Bone marrow (tissue), 2 donors: ENCODE measurements at regions not wholly inside any gene's neighbourhood (a gene's known extent, or its start where the extent isn't known, plus 50 kb on each side); places are given as distances from the start of the nearest gene placed in this dataset.

Source experiments
- DNase-seq, 2 donors: peaks; one replicate each; lab custom pipeline; 2025; lab: John Stamatoyannopoulos, UW

- DNase-seq, result no peak
Observed at GRCh38 chr9:113646946-113647914, 183.7 kb downstream of the RGS3 start.

DNA sequence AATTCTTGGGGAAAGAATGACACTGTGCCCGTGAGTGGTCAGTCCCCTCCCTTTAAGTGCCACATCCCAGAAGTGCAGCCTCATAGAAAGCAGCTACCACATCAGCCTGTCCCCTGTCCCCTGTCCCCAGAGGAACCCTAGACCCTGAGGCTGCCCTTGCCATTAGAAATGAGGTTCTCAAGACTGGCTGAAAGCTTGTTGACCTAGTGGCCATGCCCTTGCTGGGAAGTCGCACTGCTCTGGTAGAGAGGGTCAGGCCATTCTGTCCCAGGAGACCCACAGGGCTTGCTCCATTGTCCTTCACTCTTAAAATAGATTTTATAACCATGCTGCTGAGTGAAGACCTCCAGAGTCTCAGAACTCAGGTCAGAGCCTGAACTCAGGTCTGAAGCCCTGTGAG, 184.5 kb downstream of the RGS3 start:
- DNase-seq, result no peak

DNA sequence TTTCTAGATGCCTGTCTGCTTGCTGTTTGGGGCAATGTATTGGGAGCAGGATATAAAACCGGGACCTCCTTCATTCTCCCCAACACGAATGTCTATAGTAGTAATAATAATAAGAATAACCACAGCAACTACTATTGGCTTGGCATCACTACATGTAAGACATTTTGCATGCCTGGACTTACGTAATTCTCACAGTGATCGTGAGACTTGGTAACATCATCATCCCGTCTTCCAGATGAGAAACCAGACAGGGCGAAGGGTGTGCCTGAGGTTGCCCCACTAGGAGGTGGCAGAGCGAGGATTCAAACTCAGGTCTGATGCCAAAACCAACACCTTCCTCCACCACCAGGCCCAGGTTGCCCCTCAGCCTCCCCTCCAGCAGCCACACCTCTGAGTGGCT, 185.1 kb downstream of the RGS3 start:
- no peak for DNase-seq

- no peak for DNase-seq
Observed at GRCh38 chr9:113649054-113649453, 185.5 kb downstream of the RGS3 start.

GRCh38 chr9:113649855-113650206, 186.3 kb downstream of the RGS3 start:
- no peak for DNase-seq

DNA sequence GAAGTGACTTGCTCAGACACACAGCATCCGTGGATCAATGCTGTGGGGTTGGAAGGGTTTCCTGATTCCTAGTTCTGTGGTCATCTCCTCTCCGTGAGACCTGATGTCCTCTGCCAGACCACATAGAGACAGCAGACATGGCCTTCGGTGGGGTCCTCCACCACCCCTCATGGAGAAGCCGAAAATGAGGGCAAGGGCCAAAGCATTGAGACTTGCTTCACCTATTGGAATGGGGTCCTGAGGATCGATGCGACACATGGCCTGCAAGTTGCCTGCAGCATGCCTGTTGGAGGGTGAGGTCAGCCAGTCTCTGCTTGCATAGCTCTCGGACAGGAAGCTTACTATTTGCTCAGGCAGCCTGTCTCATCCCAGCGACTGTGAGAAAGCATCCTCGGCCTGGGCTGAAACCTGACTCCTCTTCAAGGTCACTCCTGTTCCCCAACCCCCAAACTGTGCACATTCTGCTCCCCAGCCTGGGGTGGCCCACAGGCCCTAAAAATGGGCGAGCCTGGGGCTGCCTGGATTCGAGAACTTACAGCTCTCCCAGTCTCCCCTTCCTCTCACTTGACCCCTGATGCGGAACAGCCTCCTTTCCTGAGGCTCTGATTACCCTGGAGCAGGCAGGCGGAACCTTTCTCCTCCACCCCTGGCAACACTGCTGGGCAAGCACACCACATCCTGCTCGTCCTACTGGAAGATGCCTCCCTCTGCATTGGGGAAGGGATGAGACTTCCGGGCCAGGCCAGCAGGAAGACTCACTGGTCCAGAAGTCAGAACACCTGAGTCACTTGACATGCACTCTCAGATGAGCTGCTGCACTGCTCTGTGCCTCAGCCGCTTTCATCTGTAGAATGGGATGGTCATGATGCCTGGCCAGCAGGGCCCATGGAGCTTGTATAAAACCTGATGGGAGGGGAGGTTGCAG, 186.9 kb downstream of the RGS3 start:
- no peak for DNase-seq

- no peak for DNase-seq
Observed at GRCh38 chr9:113651896-113652295, 188.4 kb downstream of the RGS3 start.

- no peak for DNase-seq
Observed at GRCh38 chr9:113652355-113653152, 189.0 kb downstream of the RGS3 start.

- DNase-seq, result no peak
Observed at GRCh38 chr9:113653746-113654604, 190.4 kb downstream of the RGS3 start.

- no peak for DNase-seq
Observed at GRCh38 chr9:113654605-113655428, 191.3 kb downstream of the RGS3 start.

DNA sequence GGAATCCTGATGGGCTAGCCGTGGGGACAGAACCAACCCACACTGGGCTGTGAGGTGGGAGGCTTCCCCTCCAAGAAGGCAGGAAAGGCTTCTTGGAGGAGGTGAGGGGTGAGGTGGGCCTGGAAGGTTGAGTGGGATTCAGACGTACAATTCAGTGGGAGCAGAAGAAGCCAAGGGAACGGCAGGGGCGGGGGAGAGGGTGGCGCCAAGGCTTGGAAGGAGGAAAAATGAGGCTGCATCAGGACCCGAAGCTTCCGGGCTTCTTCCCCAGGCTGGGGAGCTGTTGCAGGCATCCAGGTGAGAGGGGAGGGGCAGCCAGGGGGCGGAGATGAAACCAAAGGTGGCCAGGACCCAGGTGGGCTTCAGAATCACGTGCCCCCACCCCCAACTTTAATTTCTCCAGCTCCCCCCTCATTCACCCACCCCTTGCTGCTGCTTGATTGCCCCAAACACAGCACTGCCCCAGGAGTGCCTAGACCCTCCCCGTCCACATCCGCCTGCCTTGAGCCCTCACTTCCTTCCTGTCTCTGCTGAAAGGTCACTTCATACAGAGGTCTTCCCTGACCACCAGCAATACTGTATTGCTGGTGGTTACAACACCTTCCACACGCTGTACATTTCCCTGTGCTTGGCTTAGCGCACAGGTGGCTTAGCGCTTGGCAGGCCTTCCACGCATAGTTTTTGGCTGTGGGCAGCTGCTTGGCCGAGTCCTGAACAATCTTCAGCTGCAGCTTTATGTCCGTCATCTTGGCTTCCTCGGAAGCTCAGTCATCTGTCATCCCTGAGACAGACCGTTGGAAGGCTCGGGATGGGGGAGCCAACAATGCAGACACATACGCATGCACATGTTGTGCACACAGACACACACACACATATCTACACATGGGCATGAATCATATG, 193.5 kb downstream of the RGS3 start:
- DNase-seq, result no peak

- DNase-seq, result peak; percentile 49 to 54
Observed at GRCh38 chr9:113657765-113658544, 194.4 kb downstream of the RGS3 start.

DNA sequence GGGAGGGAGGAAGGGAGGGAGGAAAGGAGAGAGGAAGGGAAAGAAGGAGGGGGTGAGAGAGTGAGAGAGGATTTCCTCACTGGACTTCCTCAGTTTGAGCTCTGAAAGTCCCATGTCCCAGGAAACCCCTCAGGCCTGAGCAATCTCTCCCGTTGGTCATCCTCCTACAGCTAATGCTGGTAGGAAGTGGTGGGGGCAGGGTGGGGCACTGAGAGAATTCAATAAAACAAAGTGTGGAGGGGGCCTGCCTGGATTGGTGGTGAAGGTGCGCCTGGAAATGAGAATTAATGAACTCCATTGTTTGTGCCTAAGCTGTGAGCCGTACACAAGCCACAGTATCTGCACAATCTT, 195.0 kb downstream of the RGS3 start:
- DNase-seq, result no peak

- DNase-seq, result no peak
Observed at GRCh38 chr9:113659039-113659438, 195.5 kb downstream of the RGS3 start.

DNA sequence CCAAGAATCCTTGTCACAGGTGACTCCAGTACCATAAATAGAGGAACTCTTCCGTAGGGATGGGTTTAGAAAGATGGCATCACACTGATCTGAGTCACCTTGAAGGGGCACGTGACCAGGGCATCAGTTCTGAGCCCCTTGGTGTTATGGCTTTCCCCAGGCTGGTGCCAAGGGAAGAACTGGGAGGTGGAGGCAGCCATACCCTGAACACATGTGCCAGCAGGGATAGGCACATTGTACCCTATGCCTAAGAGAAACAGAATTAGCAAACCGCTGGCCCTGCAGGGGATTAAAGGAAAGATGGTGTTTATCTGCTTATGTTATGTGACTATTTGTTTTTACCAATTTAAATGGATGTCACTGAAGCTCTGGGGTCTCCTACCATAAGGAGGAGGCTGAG, 196.2 kb downstream of the RGS3 start:
- DNase-seq, result no peak

- DNase-seq, result no peak
Observed at GRCh38 chr9:113660196-113660595, 196.7 kb downstream of the RGS3 start.

- no peak for DNase-seq
Observed at GRCh38 chr9:113661074-113661473, 197.5 kb downstream of the RGS3 start.

- DNase-seq, result no peak
Observed at GRCh38 chr9:113664181-113664875, 200.8 kb downstream of the RGS3 start.
